ENCODE measurements at regions not wholly inside any gene's neighbourhood (a gene's known extent, or its start where the extent isn't known, plus 50 kb on each side); places are given as distances from the start of the nearest gene placed in this dataset.

DNA sequence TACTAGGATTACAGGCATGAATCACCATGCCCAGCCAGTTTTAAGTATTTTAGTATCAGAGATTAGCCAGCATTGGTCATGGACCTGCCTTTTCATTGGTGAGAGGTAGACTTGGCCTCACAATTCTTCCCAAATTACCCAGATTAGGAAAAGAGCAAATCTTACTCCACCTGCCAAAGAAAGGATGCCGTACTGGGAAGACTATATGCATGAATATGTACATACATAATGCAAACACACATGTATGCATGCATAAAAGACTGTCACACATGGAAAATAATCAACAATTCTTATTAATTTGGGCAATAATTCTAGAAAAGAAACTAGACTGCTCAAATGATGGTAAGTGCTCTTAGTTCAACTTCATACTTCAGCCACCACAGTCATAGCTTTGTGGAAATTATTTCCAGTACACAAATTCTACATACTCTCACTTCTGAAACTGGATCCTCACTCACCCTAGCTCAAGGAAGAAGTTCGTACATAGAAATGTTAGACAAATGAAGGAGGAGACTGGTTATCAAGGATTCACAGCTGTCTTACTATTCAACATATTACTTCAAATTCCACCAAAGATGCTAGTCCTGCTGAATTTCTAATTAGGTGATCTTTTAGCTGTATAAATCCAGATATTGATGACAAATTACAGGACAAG, 73.7 kb downstream of the MINAR2 start:
- DNase-seq (ENCODE audit: low read depth) = no peak

GRCh38 chr5:129830288-129830687, 74.0 kb upstream of the CHSY3 start:
- no peak for DNase-seq (ENCODE audit: low read depth)

- no peak for DNase-seq (ENCODE audit: low read depth)
These were observed 67.9 kb upstream of the CHSY3 start for GRCh38 chr5:129836321-129836720.

DNA sequence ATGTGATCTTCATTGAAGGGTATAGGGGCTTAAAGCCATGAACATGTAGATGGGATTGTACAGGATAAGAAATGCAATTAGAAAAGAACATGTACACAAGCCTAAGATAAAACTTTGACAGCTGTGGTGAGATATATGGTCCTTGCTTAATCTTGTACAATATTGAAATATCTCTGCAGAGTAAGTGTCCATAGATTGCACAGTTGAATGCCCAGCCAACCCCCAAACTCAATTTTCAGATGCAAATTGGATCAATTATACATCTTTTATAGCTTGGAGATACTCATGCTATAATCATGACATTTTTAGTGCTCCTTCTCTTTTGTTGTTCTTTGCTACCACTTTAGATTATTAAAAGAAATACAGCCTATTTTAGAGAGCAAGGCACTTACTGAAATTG, 59.5 kb upstream of the CHSY3 start:
- DNase-seq (ENCODE audit: low read depth) = no peak

- DNase-seq (ENCODE audit: low read depth) = peak; percentile 37
These were observed 51.4 kb upstream of the CHSY3 start for GRCh38 chr5:129852747-129853352.

DNA sequence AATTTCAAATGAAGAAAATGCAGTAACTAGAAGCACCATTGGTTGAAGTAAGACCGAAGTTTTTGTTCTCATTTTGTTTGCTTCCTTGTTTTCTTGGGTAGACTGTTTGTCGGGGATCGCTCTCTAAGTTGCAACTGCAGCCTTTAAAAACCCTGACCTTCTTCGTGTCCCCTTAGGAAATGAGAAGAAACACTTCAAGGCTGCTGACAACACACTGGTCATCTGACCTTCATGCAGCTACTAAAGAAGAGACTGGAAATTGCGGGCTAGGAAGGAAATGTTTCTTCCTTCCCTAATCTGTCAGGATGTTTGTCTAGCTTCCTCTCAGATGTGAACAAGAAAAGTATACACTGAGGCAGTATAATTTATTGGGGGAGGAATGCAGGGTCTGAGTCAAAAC, 50.7 kb upstream of the CHSY3 start:
- no peak for DNase-seq (ENCODE audit: low read depth)

All from GM04504 (cell line).